NCI-H2029 (cell line): ENCODE measurements at regions not wholly inside any gene's neighbourhood (a gene's known extent, or its start where the extent isn't known, plus 50 kb on each side); places are given as distances from the start of the nearest gene placed in this dataset.

Source experiments
- DNase-seq: peaks from one replicate; lab custom pipeline; 2025; lab: John Stamatoyannopoulos, UW

- no peak for DNase-seq
Measured at GRCh38 chr4:148813289-148813688, 371.1 kb upstream of the NR3C2 start.

GRCh38 chr4:148812101-148812500 is 369.9 kb upstream of the NR3C2 start:
- DNase-seq = no peak

GRCh38 chr4:148810461-148810860 is 368.2 kb upstream of the NR3C2 start:
- DNase-seq = no peak

GRCh38 chr4:148808416-148808815 is 366.2 kb upstream of the NR3C2 start:
- DNase-seq = no peak

GRCh38 chr4:148800940-148801339 is 358.7 kb upstream of the NR3C2 start:
- no peak for DNase-seq

GRCh38 chr4:148800336-148800885 is 358.2 kb upstream of the NR3C2 start:
- DNase-seq = no peak

- no peak for DNase-seq
Measured at GRCh38 chr4:148795156-148795864, 353.1 kb upstream of the NR3C2 start.

GRCh38 chr4:148793221-148793620 is 351.0 kb upstream of the NR3C2 start:
- no peak for DNase-seq

- no peak for DNase-seq
Measured at GRCh38 chr4:148790691-148791090, 348.5 kb upstream of the NR3C2 start.

GRCh38 chr4:148790246-148790645 is 348.0 kb upstream of the NR3C2 start:
- DNase-seq = no peak

GRCh38 chr4:148787831-148788477 is 345.7 kb upstream of the NR3C2 start:
- no peak for DNase-seq

GRCh38 chr4:148787285-148787684 is 345.1 kb upstream of the NR3C2 start:
- no peak for DNase-seq

GRCh38 chr4:148786699-148787098 is 344.5 kb upstream of the NR3C2 start:
- no peak for DNase-seq

- no peak for DNase-seq
Measured at GRCh38 chr4:148782284-148782683, 340.1 kb upstream of the NR3C2 start.

GRCh38 chr4:148780426-148781005 is 338.3 kb upstream of the NR3C2 start:
- no peak for DNase-seq

GRCh38 chr4:148779771-148780170 is 337.6 kb upstream of the NR3C2 start:
- DNase-seq = no peak

- DNase-seq = no peak
Measured at GRCh38 chr4:148778980-148779675, 336.9 kb upstream of the NR3C2 start.

GRCh38 chr4:148776941-148777340 is 334.7 kb upstream of the NR3C2 start:
- DNase-seq = no peak

- DNase-seq = no peak
Measured at GRCh38 chr4:148774134-148774533, 331.9 kb upstream of the NR3C2 start.

- DNase-seq = no peak
Measured at GRCh38 chr4:148773313-148773712, 331.1 kb upstream of the NR3C2 start.

- no peak for DNase-seq
Measured at GRCh38 chr4:148770848-148771247, 328.6 kb upstream of the NR3C2 start.

GRCh38 chr4:148770377-148770776 is 328.2 kb upstream of the NR3C2 start:
- no peak for DNase-seq

- DNase-seq = no peak
Measured at GRCh38 chr4:148764720-148765119, 322.5 kb upstream of the NR3C2 start.
